Left ventricle myocardium inferior (tissue), 1 donor: ENCODE measurements at regions not wholly inside any gene's neighbourhood (a gene's known extent, or its start where the extent isn't known, plus 50 kb on each side); places are given as distances from the start of the nearest gene placed in this dataset.

Source experiments
- DNase-seq: peaks from one replicate; pipeline ENCODE4 v3.0.0-alpha.2; 2020
- H3K27ac ChIP-seq: fragments of 200-600 bp; replicated peaks from 2 replicates; pipeline ENCODE4 v1.8.0; 2021
- H3K27me3 ChIP-seq: fragments of 200-600 bp; 2 replicates; pipeline ENCODE4 v1.8.0; 2021; ENCODE audit warnings: low read depth
- H3K36me3 ChIP-seq: fragments of 200-600 bp; 2 replicates; pipeline ENCODE4 v1.8.0; 2021
- H3K4me1 ChIP-seq: fragments of 200-600 bp; 2 replicates; pipeline ENCODE4 v1.8.0; 2021
- H3K4me3 ChIP-seq: fragments of 200-600 bp; 2 replicates; pipeline ENCODE4 v1.8.0; 2021; ENCODE audit warnings: mild to moderate bottlenecking, moderate library complexity
- H3K9me3 ChIP-seq: fragments of 200-600 bp; replicated peaks from 2 replicates; pipeline ENCODE4 v1.8.0; 2021
- CTCF ChIP-seq: fragments of 200-600 bp; IDR thresholded peaks from 2 replicates; pipeline ENCODE4 v1.8.0; 2021; ENCODE audit warnings: antibody characterized with exemption, mild to moderate bottlenecking, borderline replicate concordance
- intact Hi-C: fragments of 100-400 bp; cut with micrococcal nuclease; formaldehyde crosslinking; loops from one replicate; pipeline ENCODE4 v1.11.0; 2022
- donor health status: DM: no; HTN: yes; CAD: no; lungs with severe emphysema.

- Histone ChIP-seq H3K9me3 (no peaks in the 10 kb centered on the region), H3K4me1 (no peaks in the 10 kb centered on the region), H3K27ac (no peak overlapping the region), H3K4me3 (no peak overlapping the region), H3K36me3 (no peaks in the 10 kb centered on the region), H3K27me3 (no peaks in the 10 kb centered on the region)
- no peak for DNase-seq
- intact Hi-C loops: no loop called here
- no peak for TF ChIP-seq CTCF
Observed at GRCh38 chr2:58973811-58974281, 732.7 kb upstream of the FANCL start.

- TF ChIP-seq CTCF: no peak
- H3K36me3 ChIP-seq: no peaks in the 10 kb centered on the region
- H3K4me3 ChIP-seq: no peak overlapping the region
- no peak overlapping the region for H3K27ac ChIP-seq
- no peaks in the 10 kb centered on the region for H3K4me1 ChIP-seq
- no peaks in the 10 kb centered on the region for H3K9me3 ChIP-seq
- DNase-seq: no peak
- intact Hi-C loops: no loop called here
- H3K27me3 ChIP-seq: no peaks in the 10 kb centered on the region
Observed at GRCh38 chr2:58972737-58973136, 731.6 kb upstream of the FANCL start.

- no peaks in the 10 kb centered on the region for H3K27me3 ChIP-seq
- no peak overlapping the region for H3K4me3 ChIP-seq
- no peaks in the 10 kb centered on the region for H3K4me1 ChIP-seq
- H3K9me3 ChIP-seq: no peaks in the 10 kb centered on the region
- H3K36me3 ChIP-seq: no peaks in the 10 kb centered on the region
- H3K27ac ChIP-seq: no peak overlapping the region
- no peak for DNase-seq
- TF ChIP-seq CTCF: no peak
- intact Hi-C loops: no loop called here
Observed at GRCh38 chr2:58971511-58972360, 730.6 kb upstream of the FANCL start.

GRCh38 chr2:58970365-58970764 lies 729.2 kb upstream of the FANCL start:
- H3K9me3 ChIP-seq: no peaks in the 10 kb centered on the region
- no peaks in the 10 kb centered on the region for H3K27me3 ChIP-seq
- H3K4me3 ChIP-seq: no peak overlapping the region
- TF ChIP-seq CTCF: no peak
- no peak overlapping the region for H3K27ac ChIP-seq
- intact Hi-C loops: no loop called here
- H3K36me3 ChIP-seq: no peaks in the 10 kb centered on the region
- peaks cover 5% of the 10 kb centered on the region for H3K4me1 ChIP-seq
- DNase-seq: no peak

- Histone ChIP-seq H3K9me3 (no peaks in the 10 kb centered on the region), H3K36me3 (no peaks in the 10 kb centered on the region), H3K27ac (no peak overlapping the region), H3K27me3 (no peaks in the 10 kb centered on the region), H3K4me3 (no peak overlapping the region), H3K4me1 (peaks cover 5% of the 10 kb centered on the region)
- no peak for TF ChIP-seq CTCF
- intact Hi-C loops: no loop called here
- DNase-seq: no peak
Observed at GRCh38 chr2:58968885-58969284, 727.8 kb upstream of the FANCL start.
